HepG2 (cell line): ENCODE measurements at regions not wholly inside any gene's neighbourhood (a gene's known extent, or its start where the extent isn't known, plus 50 kb on each side); places are given as distances from the start of the nearest gene placed in this dataset.

Experiments used
- ATAC-seq: fragments of 200-7000 bp; cut with Tn5 transposase; 3 replicates; pipeline ENCODE4 v1.9.1; 2020; ENCODE audit warnings: mild to moderate bottlenecking, moderate library complexity
- BruUV-seq: library from RNA; stranded (reverse); fragments of 400-500 nt; replicated peaks from 2 replicates; lab custom pipeline; 2021; lab: Mats Ljungman, UMichigan
- CTCF ChIA-PET: fragments of 300-600 bp; formaldehyde crosslinking; extraction: SDS; loops from one replicate; lab custom pipeline; 2021; ENCODE audit warnings: low total read pairs, inconsistent platforms, low intra/inter-chr PET ratio; lab: Yijun Ruan, JAX
- POLR2A ChIA-PET: fragments of 350-600 bp; sonication (Branson Sonifier 250); formaldehyde crosslinking; loops from one replicate; lab custom pipeline; 2020; ENCODE audit warnings: antibody characterized with exemption, inconsistent platforms; lab: Yijun Ruan, JAX
- DNase-seq: peaks from one replicate; pipeline ENCODE4 v3.0.0-alpha.2; 2015; ENCODE audit warnings: low spot score
- FAIRE-seq: peaks from 3 replicates; lab custom pipeline; 2011; peaks lifted over from hg19 to GRCh38; lab: Jason Lieb, UNC
- H2AFZ ChIP-seq: one replicate; pipeline ENCODE4 v1.6.1; 2011; ENCODE audit warnings: low read length, inconsistent platforms
- H3K27ac ChIP-seq: fragments of 300-600 bp; 3 replicates; pipeline ENCODE4 v1.8.0; 2011; ENCODE audit warnings: mixed run types, mild to moderate bottlenecking, mixed read lengths, low read length, inconsistent platforms; ENCODE audit not compliant: insufficient read depth; ENCODE audit errors: extremely low read length
- H3K27me3 ChIP-seq, 2 experiments: fragments of 200-600 bp in 1 of 2; 2 replicates in 1 of 2; 3 replicates in 1 of 2; pipeline versions ENCODE4 v1.6.0 to v1.8.0; 2011; ENCODE audit warnings: low read length in 2 of 2, mild to moderate bottlenecking in 2 of 2, moderate library complexity in 2 of 2, inconsistent platforms in 1 of 2; ENCODE audit not compliant: insufficient read depth in 2 of 2, control insufficient read depth in 1 of 2
- H3K36me3 ChIP-seq, 2 experiments: fragments of 200-600 bp in 1 of 2; replicated peaks in 1 of 2; 2 replicates in 1 of 2; 3 replicates in 1 of 2; pipeline versions ENCODE4 v1.5.1 to v1.8.0; 2011; ENCODE audit warnings: low read length in 2 of 2, inconsistent platforms in 1 of 2; ENCODE audit not compliant: insufficient read depth in 2 of 2, control insufficient read depth in 1 of 2
- H3K4me1 ChIP-seq: 2 replicates; pipeline ENCODE4 v1.5.1; 2012; ENCODE audit warnings: low read length, inconsistent platforms; ENCODE audit not compliant: insufficient read depth
- H3K4me2 ChIP-seq: 2 replicates; pipeline ENCODE4 v1.6.0; 2011; ENCODE audit warnings: low read depth, low read length, inconsistent platforms
- H3K4me3 ChIP-seq, 3 experiments: fragments of 200-600 bp in 1 of 3; sonication (generic), shearing (Covaris generic) in 1 of 3; replicated peaks in 1 of 3; 2 replicates each; pipeline ENCODE4 v1.5.1; 2011 to 2016; ENCODE audit warnings: low read length in 3 of 3, inconsistent platforms in 2 of 3, low read depth in 2 of 3, mild to moderate bottlenecking in 2 of 3, control low read depth in 1 of 3, mixed read lengths in 1 of 3; ENCODE audit not compliant: insufficient read depth in 1 of 3
- H3K79me2 ChIP-seq: one replicate; pipeline ENCODE4 v1.6.1; 2011; ENCODE audit warnings: low read length, inconsistent platforms; ENCODE audit not compliant: insufficient read depth
- H3K9ac ChIP-seq: 2 replicates; pipeline ENCODE4 v1.6.0; 2011; ENCODE audit warnings: mild to moderate bottlenecking, low read depth, low read length, inconsistent platforms; ENCODE audit not compliant: insufficient read depth
- H3K9me3 ChIP-seq: 2 replicates; pipeline ENCODE4 v1.5.1; 2012; ENCODE audit warnings: mild to moderate bottlenecking, low read length
- H4K20me1 ChIP-seq: 2 replicates; pipeline ENCODE4 v1.6.0; 2011; ENCODE audit warnings: inconsistent platforms, mild to moderate bottlenecking, low read length, moderate library complexity; ENCODE audit not compliant: insufficient read depth
- AGO2 ChIP-seq: fragments of 200-400 bp; formaldehyde crosslinking; optimal IDR thresholded peaks from 2 replicates; pipeline ENCODE3; 2017; ENCODE audit warnings: mild to moderate bottlenecking, low read depth, low read length, moderate library complexity
- ARID2 ChIP-seq: sonication (generic); formaldehyde crosslinking; IDR thresholded peaks from 2 replicates; pipeline ENCODE4 v1.8.1; 2022; ENCODE audit warnings: mild to moderate bottlenecking, missing genetic modification reagents, borderline replicate concordance
- FOXM1 ChIP-seq: sonication (generic); formaldehyde crosslinking; IDR thresholded peaks from 2 replicates; pipeline ENCODE4 v1.5.0; 2020; ENCODE audit warnings: missing genetic modification reagents
- HCFC1 ChIP-seq: fragments of 150-350 bp; IDR thresholded peaks from 2 replicates; pipeline ENCODE4 v1.6.1; 2014; ENCODE audit warnings: low read depth, low read length
- JUNB ChIP-seq: sonication (generic); formaldehyde crosslinking; IDR thresholded peaks from 2 replicates; pipeline ENCODE4 v1.8.0; 2022; ENCODE audit warnings: missing genetic modification reagents, mild to moderate bottlenecking, borderline replicate concordance
- SKI ChIP-seq: fragments of 450-650 bp; IDR thresholded peaks from one replicate; pipeline ENCODE4 v1.6.1; 2018; ENCODE audit warnings: mild to moderate bottlenecking; ENCODE audit not compliant: partially characterized antibody
- U2AF2 ChIP-seq: fragments of 200-400 bp; formaldehyde crosslinking; IDR thresholded peaks from 2 replicates; pipeline ENCODE4 v1.6.1; 2017; ENCODE audit warnings: low read depth, mild to moderate bottlenecking, low read length
- ZBTB1 ChIP-seq: sonication (generic); formaldehyde crosslinking; IDR thresholded peaks from 2 replicates; pipeline ENCODE4 v1.4.0; 2020; ENCODE audit warnings: missing genetic modification reagents, borderline replicate concordance
- ZBTB3 ChIP-seq: sonication (generic); formaldehyde crosslinking; IDR thresholded peaks from 2 replicates; pipeline ENCODE4 v1.4.0; 2020; ENCODE audit warnings: low read depth, mild to moderate bottlenecking, moderate library complexity, missing genetic modification reagents, borderline replicate concordance
- ZNF577 ChIP-seq: sonication (generic); formaldehyde crosslinking; IDR thresholded peaks from 2 replicates; pipeline ENCODE4 v1.4.0; 2020; ENCODE audit warnings: mild to moderate bottlenecking, low read depth, missing genetic modification reagents, borderline replicate concordance
- WGBS: methylation state at CpG from one replicate; pipeline ENCODE4 v1.1.6; 2017; ENCODE audit warnings: low lambda C conversion rate; 5-methylcytosine and 5-hydroxymethylcytosine counted together
- in situ Hi-C: cut with HindIII; loops from 2 replicates; pipeline ENCODE4 v1.10.0; 2017; ENCODE audit warnings: low pct_unique_long_range_greater_than_20kb; ENCODE audit not compliant: extremely low pct_ligation_motif_present
- intact Hi-C: fragments of 100-400 bp; cut with micrococcal nuclease; formaldehyde crosslinking; loops from one replicate; pipeline ENCODE4 v1.10.0; 2022; ENCODE audit not compliant: unreplicated experiment
- TF ChIP-seq, protein P1 (sequence below), 2 experiments: sonication (generic) in 1 of 2; formaldehyde crosslinking in 1 of 2; IDR thresholded peaks; 2 replicates each; pipeline versions ENCODE4 v1.6.1 to v1.9.0; 2014 to 2022; ENCODE audit warnings: antibody characterized with exemption in 1 of 2, borderline replicate concordance in 1 of 2, inconsistent platforms in 1 of 2, low read depth in 1 of 2, missing genetic modification reagents in 1 of 2
- TF ChIP-seq, protein P2 (sequence below): sonication (generic); formaldehyde crosslinking; IDR thresholded peaks from 2 replicates; pipeline ENCODE4 v1.8.1; 2023; ENCODE audit warnings: missing genetic modification reagents, inconsistent platforms, borderline replicate concordance
- TF ChIP-seq, protein P3 (sequence below): sonication (generic); formaldehyde crosslinking; IDR thresholded peaks from 2 replicates; pipeline ENCODE4 v1.5.0; 2020; ENCODE audit warnings: missing genetic modification reagents

DNA sequence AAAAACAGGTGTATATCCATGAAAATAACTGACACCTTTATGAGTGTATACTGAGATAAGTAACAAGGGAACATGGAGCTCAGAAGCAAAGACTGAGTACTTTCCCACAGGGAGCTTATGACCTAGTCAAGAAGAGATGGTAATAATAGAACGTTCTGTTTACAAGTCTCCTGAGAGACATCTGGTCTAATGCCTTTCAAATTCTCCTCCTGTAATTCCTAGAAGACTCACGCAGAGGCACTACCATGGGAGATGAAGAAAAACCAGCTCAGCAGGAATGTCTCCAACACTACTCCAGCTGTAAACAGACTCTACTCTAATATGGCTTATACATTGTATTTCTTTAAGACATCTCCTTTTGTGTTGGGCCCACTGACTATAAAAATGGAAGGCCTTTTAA lies 503.6 kb upstream of the TUSC1 start:
- no peaks in the 10 kb centered on the region for H3K79me2 ChIP-seq
- no peak overlapping the region for H3K27ac ChIP-seq
- ChIA-PET CTCF (no interaction called here), POLR2A (no interaction called here)
- in situ Hi-C loops (no loop called here), intact Hi-C loops (no loop called here)
- no TSS peak for BruUV-seq
- DNase-seq (no peak), FAIRE-seq (no peak), ATAC-seq (no peak)
- H3K9ac ChIP-seq = no peak overlapping the region
- no peak overlapping the region for H3K4me2 ChIP-seq
- H3K27me3 ChIP-seq = no peaks in the 10 kb centered on the region
- no peaks in the 10 kb centered on the region for H3K4me1 ChIP-seq
- 0% methylated on average over 2 of the region's 2 CpGs for WGBS
- no peak for TF ChIP-seq ZBTB3 (CRISPR knock-in tag)
- no peak for TF ChIP-seq U2AF2
- no peak for TF ChIP-seq HCFC1
- TF ChIP-seq ARID2 (CRISPR knock-in tag) = no peak
- TF ChIP-seq, protein P1, sequence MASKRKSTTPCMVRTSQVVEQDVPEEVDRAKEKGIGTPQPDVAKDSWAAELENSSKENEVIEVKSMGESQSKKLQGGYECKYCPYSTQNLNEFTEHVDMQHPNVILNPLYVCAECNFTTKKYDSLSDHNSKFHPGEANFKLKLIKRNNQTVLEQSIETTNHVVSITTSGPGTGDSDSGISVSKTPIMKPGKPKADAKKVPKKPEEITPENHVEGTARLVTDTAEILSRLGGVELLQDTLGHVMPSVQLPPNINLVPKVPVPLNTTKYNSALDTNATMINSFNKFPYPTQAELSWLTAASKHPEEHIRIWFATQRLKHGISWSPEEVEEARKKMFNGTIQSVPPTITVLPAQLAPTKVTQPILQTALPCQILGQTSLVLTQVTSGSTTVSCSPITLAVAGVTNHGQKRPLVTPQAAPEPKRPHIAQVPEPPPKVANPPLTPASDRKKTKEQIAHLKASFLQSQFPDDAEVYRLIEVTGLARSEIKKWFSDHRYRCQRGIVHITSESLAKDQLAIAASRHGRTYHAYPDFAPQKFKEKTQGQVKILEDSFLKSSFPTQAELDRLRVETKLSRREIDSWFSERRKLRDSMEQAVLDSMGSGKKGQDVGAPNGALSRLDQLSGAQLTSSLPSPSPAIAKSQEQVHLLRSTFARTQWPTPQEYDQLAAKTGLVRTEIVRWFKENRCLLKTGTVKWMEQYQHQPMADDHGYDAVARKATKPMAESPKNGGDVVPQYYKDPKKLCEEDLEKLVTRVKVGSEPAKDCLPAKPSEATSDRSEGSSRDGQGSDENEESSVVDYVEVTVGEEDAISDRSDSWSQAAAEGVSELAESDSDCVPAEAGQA (IDR thresholded peaks at IDR 0.05; ENCODE audit: low read depth) = no peak
- TF ChIP-seq, protein P1 (CRISPR knock-in tag; IDR thresholded peaks at IDR 0.05; ENCODE audit: borderline replicate concordance) = no peak
- TF ChIP-seq ZNF577 = no peak
- no peak for TF ChIP-seq ZBTB1 (CRISPR knock-in tag)
- no peak for TF ChIP-seq FOXM1 (CRISPR knock-in tag)
- TF ChIP-seq, protein P2, sequence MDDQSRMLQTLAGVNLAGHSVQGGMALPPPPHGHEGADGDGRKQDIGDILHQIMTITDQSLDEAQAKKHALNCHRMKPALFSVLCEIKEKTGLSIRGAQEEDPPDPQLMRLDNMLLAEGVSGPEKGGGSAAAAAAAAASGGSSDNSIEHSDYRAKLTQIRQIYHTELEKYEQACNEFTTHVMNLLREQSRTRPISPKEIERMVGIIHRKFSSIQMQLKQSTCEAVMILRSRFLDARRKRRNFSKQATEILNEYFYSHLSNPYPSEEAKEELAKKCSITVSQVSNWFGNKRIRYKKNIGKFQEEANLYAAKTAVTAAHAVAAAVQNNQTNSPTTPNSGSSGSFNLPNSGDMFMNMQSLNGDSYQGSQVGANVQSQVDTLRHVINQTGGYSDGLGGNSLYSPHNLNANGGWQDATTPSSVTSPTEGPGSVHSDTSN = no peak
- TF ChIP-seq, protein P3, sequence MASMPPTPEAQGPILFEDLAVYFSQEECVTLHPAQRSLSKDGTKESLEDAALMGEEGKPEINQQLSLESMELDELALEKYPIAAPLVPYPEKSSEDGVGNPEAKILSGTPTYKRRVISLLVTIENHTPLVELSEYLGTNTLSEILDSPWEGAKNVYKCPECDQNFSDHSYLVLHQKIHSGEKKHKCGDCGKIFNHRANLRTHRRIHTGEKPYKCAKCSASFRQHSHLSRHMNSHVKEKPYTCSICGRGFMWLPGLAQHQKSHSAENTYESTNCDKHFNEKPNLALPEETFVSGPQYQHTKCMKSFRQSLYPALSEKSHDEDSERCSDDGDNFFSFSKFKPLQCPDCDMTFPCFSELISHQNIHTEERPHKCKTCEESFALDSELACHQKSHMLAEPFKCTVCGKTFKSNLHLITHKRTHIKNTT (CRISPR knock-in tag) = no peak
- no peak for TF ChIP-seq SKI
- TF ChIP-seq JUNB (CRISPR knock-in tag) = no peak
- TF ChIP-seq AGO2 = no peak
- H4K20me1 ChIP-seq = no peaks in the 10 kb centered on the region
- peaks cover 2% of the 10 kb centered on the region; the same call in 1 of the 2 replicates for H3K9me3 ChIP-seq
- H2AFZ ChIP-seq = no peak overlapping the region
- no peak overlapping the region for H3K4me3 ChIP-seq
- no peaks in the 10 kb centered on the region for H3K36me3 ChIP-seq
